ENCODE measurements at regions not wholly inside any gene's neighbourhood (a gene's known extent, or its start where the extent isn't known, plus 50 kb on each side); places are given as distances from the start of the nearest gene placed in this dataset.

GRCh38 chr22:48382197-48382596, 1445.5 kb downstream of the BRD1 start:
- ATAC-seq: no peak

GRCh38 chr22:48380016-48380665, 1447.5 kb downstream of the BRD1 start:
- ATAC-seq: no peak
- no peak for TF ChIP-seq ARNTL (CRISPR knock-in tag; IDR thresholded peaks at IDR 0.05; ENCODE audit: borderline replicate concordance, low read depth)
- no peak for TF ChIP-seq ZNF565 (CRISPR knock-in tag; conservative IDR thresholded peaks at IDR 0.05; ENCODE audit: low read depth)
- no peak for TF ChIP-seq ZFP30 (CRISPR knock-in tag; IDR thresholded peaks at IDR 0.05)
- no peak for TF ChIP-seq OSR1 (CRISPR knock-in tag; IDR thresholded peaks at IDR 0.05)
- TF ChIP-seq ESRRG (CRISPR knock-in tag; IDR thresholded peaks at IDR 0.05): no peak
- TF ChIP-seq ZFP3 (CRISPR knock-in tag; IDR thresholded peaks at IDR 0.05): no peak
- TF ChIP-seq CSRNP3 (CRISPR knock-in tag; IDR thresholded peaks at IDR 0.05): no peak
- TF ChIP-seq PATZ1 (CRISPR knock-in tag; IDR thresholded peaks at IDR 0.05; ENCODE audit: borderline replicate concordance): no peak
- no peak for TF ChIP-seq ZNF70 (CRISPR knock-in tag; IDR thresholded peaks at IDR 0.05)
- TF ChIP-seq CREB5 (CRISPR knock-in tag; IDR thresholded peaks at IDR 0.05; ENCODE audit: low read depth): no peak

More at GRCh38 chr22:48382197-48382596, 1445.5 kb downstream of the BRD1 start:
- TF ChIP-seq ISL1 (CRISPR knock-in tag; IDR thresholded peaks at IDR 0.05): no peak
- no peak for TF ChIP-seq GLIS3 (CRISPR knock-in tag; IDR thresholded peaks at IDR 0.05)
- no peak for TF ChIP-seq ESRRG (CRISPR knock-in tag; IDR thresholded peaks at IDR 0.05)
- no peak for TF ChIP-seq ZFP30 (CRISPR knock-in tag; IDR thresholded peaks at IDR 0.05)
- TF ChIP-seq ZNF70 (CRISPR knock-in tag; IDR thresholded peaks at IDR 0.05): no peak
- TF ChIP-seq ZC3H10 (CRISPR knock-in tag; IDR thresholded peaks at IDR 0.05): no peak
- TF ChIP-seq POU6F1 (CRISPR knock-in tag; IDR thresholded peaks at IDR 0.05; ENCODE audit: borderline replicate concordance, low read depth): no peak
- TF ChIP-seq RARB (CRISPR knock-in tag; IDR thresholded peaks at IDR 0.05): no peak
- no peak for TF ChIP-seq TOX (CRISPR knock-in tag; IDR thresholded peaks at IDR 0.05; ENCODE audit: borderline replicate concordance)
- no peak for TF ChIP-seq TSHZ2 (CRISPR knock-in tag; IDR thresholded peaks at IDR 0.05)
- no peak for TF ChIP-seq CREB5 (CRISPR knock-in tag; IDR thresholded peaks at IDR 0.05; ENCODE audit: low read depth)
- TF ChIP-seq ZNF8 (CRISPR knock-in tag; IDR thresholded peaks at IDR 0.05): no peak
- TF ChIP-seq ZFP3 (CRISPR knock-in tag; IDR thresholded peaks at IDR 0.05): no peak

GRCh38 chr22:48379371-48379770, 1448.3 kb downstream of the BRD1 start:
- no peak for ATAC-seq
- no peak for TF ChIP-seq OSR1 (CRISPR knock-in tag; IDR thresholded peaks at IDR 0.05)
- no peak for TF ChIP-seq ARNTL (CRISPR knock-in tag; IDR thresholded peaks at IDR 0.05; ENCODE audit: borderline replicate concordance, low read depth)
- TF ChIP-seq ISL1 (CRISPR knock-in tag; IDR thresholded peaks at IDR 0.05): no peak
- no peak for TF ChIP-seq TCF4 (CRISPR knock-in tag; IDR thresholded peaks at IDR 0.05; ENCODE audit: borderline replicate concordance)
- TF ChIP-seq RARB (CRISPR knock-in tag; IDR thresholded peaks at IDR 0.05): no peak
- TF ChIP-seq POU6F1 (CRISPR knock-in tag; IDR thresholded peaks at IDR 0.05; ENCODE audit: borderline replicate concordance, low read depth): no peak
- TF ChIP-seq SNAI2 (CRISPR knock-in tag; IDR thresholded peaks at IDR 0.05): no peak
- TF ChIP-seq ESRRG (CRISPR knock-in tag; IDR thresholded peaks at IDR 0.05): no peak

Measured in SK-N-SH treated with all-trans-retinoic acid at 6 μM for 48 hours (cell line).